Ishikawa (cell line): ENCODE measurements at regions not wholly inside any gene's neighbourhood (a gene's known extent, or its start where the extent isn't known, plus 50 kb on each side); places are given as distances from the start of the nearest gene placed in this dataset.

Experiments
- CEBPB ChIP-seq: IDR thresholded peaks from 2 replicates; pipeline ENCODE4 v1.6.1; 2012
- EP300 ChIP-seq: IDR thresholded peaks from 2 replicates; pipeline ENCODE4 v1.6.1; 2012; ENCODE audit warnings: borderline replicate concordance
- MAX ChIP-seq: IDR thresholded peaks from 2 replicates; pipeline ENCODE4 v1.6.1; 2012
- RAD21 ChIP-seq: IDR thresholded peaks from 2 replicates; pipeline ENCODE4 v1.6.1; 2012; ENCODE audit warnings: low read depth
- REST ChIP-seq: IDR thresholded peaks from 2 replicates; pipeline ENCODE4 v1.6.1; 2012; ENCODE audit warnings: low read depth, mild to moderate bottlenecking
- TAF1 ChIP-seq: IDR thresholded peaks from 2 replicates; pipeline ENCODE4 v1.6.1; 2012; ENCODE audit warnings: low read depth, mild to moderate bottlenecking
- TEAD4 ChIP-seq: IDR thresholded peaks from 2 replicates; pipeline ENCODE4 v1.6.1; 2012

DNA sequence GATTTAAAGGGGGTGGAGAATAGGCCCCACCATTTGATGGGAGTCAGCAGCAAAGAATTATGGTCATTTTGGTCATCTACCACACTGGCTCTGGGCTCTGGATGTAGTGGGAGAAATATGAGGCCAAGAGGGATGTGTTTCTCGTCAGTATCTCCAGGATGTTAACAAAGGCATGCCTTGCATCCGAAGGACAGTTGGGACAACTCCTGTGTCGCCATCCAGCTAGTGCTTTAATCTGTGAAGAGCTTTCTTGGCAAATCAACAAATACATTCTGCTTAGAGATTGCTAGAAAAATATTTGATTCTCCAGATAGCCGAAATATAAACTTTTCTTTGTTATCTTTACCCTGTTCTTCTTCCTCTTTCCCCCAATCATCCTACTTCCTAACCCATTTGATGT lies 287.1 kb upstream of the TNP1 start:
- no peak for TF ChIP-seq CEBPB
- TF ChIP-seq TEAD4 = no peak
- no peak for TF ChIP-seq EP300
- TF ChIP-seq RAD21 = no peak
- no peak for TF ChIP-seq TAF1
- TF ChIP-seq REST = no peak
- TF ChIP-seq MAX = no peak
